OCI-LY7 (cell line): ENCODE measurements at regions not wholly inside any gene's neighbourhood (a gene's known extent, or its start where the extent isn't known, plus 50 kb on each side); places are given as distances from the start of the nearest gene placed in this dataset.

Experiments
- BruUV-seq: library from RNA; stranded (reverse); fragments of 400-500 nt; replicated peaks from 2 replicates; lab custom pipeline; 2021; lab: Mats Ljungman, UMichigan
- CTCF ChIA-PET: fragments of 300-600 bp; sonication (Branson Sonifier 250); formaldehyde crosslinking; loops from one replicate; lab custom pipeline; 2022; ENCODE audit warnings: antibody characterized with exemption; ENCODE audit not compliant: unreplicated experiment; lab: Charles Lee
- POLR2A ChIA-PET: fragments of 300-600 bp; sonication (Branson Sonifier 250); formaldehyde crosslinking; loops from one replicate; lab custom pipeline; 2022; ENCODE audit warnings: antibody characterized with exemption; lab: Charles Lee
- DNase-seq: peaks from one replicate; pipeline ENCODE4 v3.0.0-alpha.2; 2015; ENCODE audit warnings: low spot score
- H2AFZ ChIP-seq: fragments of 200-600 bp; sonication (generic), shearing (Covaris generic); 2 replicates; pipeline ENCODE4 v1.6.1; 2014; ENCODE audit warnings: mild to moderate bottlenecking, antibody characterized with exemption, low read length, moderate library complexity
- H3K27ac ChIP-seq: fragments of 200-600 bp; sonication (generic); 2 replicates; pipeline ENCODE4 v1.5.1; 2014; ENCODE audit warnings: mixed run types, low read depth, mild to moderate bottlenecking, moderate library complexity, low read length, inconsistent platforms; ENCODE audit not compliant: poor library complexity, severe bottlenecking
- H3K36me3 ChIP-seq: fragments of 200-600 bp; sonication (generic); 2 replicates; pipeline ENCODE4 v1.6.1; 2014; ENCODE audit warnings: mild to moderate bottlenecking, antibody characterized with exemption, low read length, moderate library complexity, mixed read lengths; ENCODE audit not compliant: insufficient read depth
- H3K4me1 ChIP-seq: fragments of 200-600 bp; sonication (generic); 2 replicates; pipeline ENCODE4 v1.5.1; 2014; ENCODE audit warnings: mild to moderate bottlenecking, low read length; ENCODE audit not compliant: insufficient read depth, poor library complexity, severe bottlenecking
- H3K4me2 ChIP-seq: fragments of 200-600 bp; sonication (generic); 2 replicates; pipeline ENCODE4 v1.6.1; 2014; ENCODE audit warnings: mild to moderate bottlenecking, low read length
- H3K4me3 ChIP-seq: fragments of 200-600 bp; sonication (generic); 2 replicates; pipeline ENCODE4 v1.5.1; 2014; ENCODE audit warnings: mild to moderate bottlenecking, low read depth, low read length; ENCODE audit not compliant: poor library complexity, severe bottlenecking
- H3K79me2 ChIP-seq: fragments of 200-600 bp; sonication (generic); 2 replicates; pipeline ENCODE4 v1.6.1; 2016; ENCODE audit warnings: low read depth, mild to moderate bottlenecking, low read length, moderate library complexity, mixed read lengths; ENCODE audit not compliant: insufficient read depth
- H3K9me2 ChIP-seq: fragments of 200-600 bp; sonication (generic); 2 replicates; pipeline ENCODE4 v1.6.1; 2016; ENCODE audit warnings: mild to moderate bottlenecking, low read length, mixed read lengths; ENCODE audit not compliant: insufficient read depth
- H3K9me3 ChIP-seq: fragments of 200-600 bp; sonication (generic); 2 replicates; pipeline ENCODE4 v1.6.1; 2014; ENCODE audit warnings: mild to moderate bottlenecking, mixed run types, low read length, mixed read lengths
- H4K20me1 ChIP-seq: fragments of 200-600 bp; sonication (generic); 2 replicates; pipeline ENCODE4 v1.6.1; 2014; ENCODE audit warnings: mild to moderate bottlenecking, antibody characterized with exemption, low read length, moderate library complexity, mixed read lengths; ENCODE audit not compliant: insufficient read depth
- EZH2phosphoT487 ChIP-seq: fragments of 200-600 bp; sonication (generic); IDR thresholded peaks from 2 replicates; pipeline ENCODE4 v1.6.1; 2018; ENCODE audit warnings: low read depth, borderline replicate concordance, mild to moderate bottlenecking, mixed run types, antibody characterized with exemption, low read length, moderate library complexity, mixed read lengths
- intact Hi-C: fragments of 100-400 bp; cut with micrococcal nuclease; formaldehyde crosslinking; loops from one replicate; pipeline ENCODE4 v1.10.0; 2022; ENCODE audit not compliant: unreplicated experiment
- TF ChIP-seq, protein P1 (sequence below): fragments of 200-600 bp; sonication (generic); conservative IDR thresholded peaks from 2 replicates; pipeline ENCODE4 v1.5.1; 2014; ENCODE audit warnings: mild to moderate bottlenecking, antibody characterized with exemption, low read length, moderate library complexity, mixed read lengths

DNA sequence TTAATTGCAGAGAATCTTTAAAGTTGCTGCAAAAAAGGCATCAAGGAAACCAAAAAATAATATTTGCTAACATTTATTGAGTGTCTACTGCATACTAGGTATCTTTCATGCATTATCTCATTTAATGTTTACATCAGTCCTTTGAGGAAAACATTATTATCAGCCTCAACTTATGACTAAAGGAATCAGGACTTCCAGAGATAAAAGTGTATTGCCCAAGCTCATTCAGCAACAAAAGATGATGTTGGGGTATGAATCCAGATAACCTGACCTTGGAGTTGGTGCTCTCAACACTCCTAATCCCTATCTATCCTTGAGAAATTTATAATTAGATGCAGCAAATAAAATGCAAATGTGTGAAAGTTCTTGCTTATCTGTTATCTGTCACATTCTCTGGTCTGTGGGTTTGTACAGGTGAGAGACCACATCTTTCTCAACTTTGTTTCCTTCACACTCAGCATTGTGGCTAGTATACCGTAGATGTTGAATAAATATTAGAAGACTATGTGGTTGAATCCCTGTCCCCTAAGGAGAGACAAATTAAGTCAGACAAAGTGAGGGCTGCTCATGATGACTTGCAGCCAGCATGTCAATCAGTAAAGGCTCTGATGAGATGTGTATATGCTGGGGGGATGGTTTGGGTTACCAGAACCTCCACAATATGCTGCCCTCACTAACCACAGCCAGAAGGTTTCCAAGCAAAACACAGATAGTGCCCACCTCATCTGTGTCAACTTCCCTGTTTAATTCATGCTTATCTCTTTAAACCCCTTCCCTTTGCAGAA is 82.6 kb downstream of the NOG start:
- no peaks in the 10 kb centered on the region for H3K36me3 ChIP-seq
- no peaks in the 10 kb centered on the region for H3K79me2 ChIP-seq
- H3K4me1 ChIP-seq, result no peaks in the 10 kb centered on the region
- no peaks in the 10 kb centered on the region for H3K9me2 ChIP-seq
- H3K4me2 ChIP-seq, result no peak overlapping the region
- ChIA-PET POLR2A (no interaction called here), CTCF (no interaction called here)
- intact Hi-C loops, result no loop called here
- H2AFZ ChIP-seq, result no peak overlapping the region
- no peak overlapping the region for H3K4me3 ChIP-seq
- H3K27ac ChIP-seq, result no peak overlapping the region
- no peaks in the 10 kb centered on the region for H4K20me1 ChIP-seq
- no peaks in the 10 kb centered on the region for H3K9me3 ChIP-seq
- TF ChIP-seq, protein P1, sequence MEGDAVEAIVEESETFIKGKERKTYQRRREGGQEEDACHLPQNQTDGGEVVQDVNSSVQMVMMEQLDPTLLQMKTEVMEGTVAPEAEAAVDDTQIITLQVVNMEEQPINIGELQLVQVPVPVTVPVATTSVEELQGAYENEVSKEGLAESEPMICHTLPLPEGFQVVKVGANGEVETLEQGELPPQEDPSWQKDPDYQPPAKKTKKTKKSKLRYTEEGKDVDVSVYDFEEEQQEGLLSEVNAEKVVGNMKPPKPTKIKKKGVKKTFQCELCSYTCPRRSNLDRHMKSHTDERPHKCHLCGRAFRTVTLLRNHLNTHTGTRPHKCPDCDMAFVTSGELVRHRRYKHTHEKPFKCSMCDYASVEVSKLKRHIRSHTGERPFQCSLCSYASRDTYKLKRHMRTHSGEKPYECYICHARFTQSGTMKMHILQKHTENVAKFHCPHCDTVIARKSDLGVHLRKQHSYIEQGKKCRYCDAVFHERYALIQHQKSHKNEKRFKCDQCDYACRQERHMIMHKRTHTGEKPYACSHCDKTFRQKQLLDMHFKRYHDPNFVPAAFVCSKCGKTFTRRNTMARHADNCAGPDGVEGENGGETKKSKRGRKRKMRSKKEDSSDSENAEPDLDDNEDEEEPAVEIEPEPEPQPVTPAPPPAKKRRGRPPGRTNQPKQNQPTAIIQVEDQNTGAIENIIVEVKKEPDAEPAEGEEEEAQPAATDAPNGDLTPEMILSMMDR, result no peak
- no peak for TF ChIP-seq EZH2phosphoT487
- no peak for DNase-seq
- no TSS peak for BruUV-seq

DNA sequence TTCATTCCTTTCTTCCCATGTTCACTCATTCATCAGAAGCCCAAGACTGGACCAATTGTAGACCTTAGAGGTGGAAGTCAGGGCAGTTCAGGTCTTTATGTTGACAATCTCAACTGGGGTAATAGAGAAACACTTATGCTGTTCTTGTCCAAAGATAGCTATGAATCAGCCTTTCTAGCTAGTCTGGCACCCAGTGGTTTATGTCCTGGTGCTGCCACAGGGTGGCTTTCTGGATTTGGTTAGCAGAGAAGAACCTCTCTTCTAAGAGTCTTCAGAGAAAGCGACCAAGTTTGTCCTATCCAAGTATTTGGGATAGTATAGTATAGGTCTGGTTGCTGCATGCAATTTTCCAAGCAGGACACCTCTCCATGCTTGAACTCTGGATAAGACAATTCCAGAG is 83.3 kb downstream of the NOG start:
- POLR2A ChIA-PET, result no interaction called here
- no peak overlapping the region for H3K4me2 ChIP-seq
- H2AFZ ChIP-seq, result no peak overlapping the region
- H3K79me2 ChIP-seq, result no peaks in the 10 kb centered on the region
- H3K36me3 ChIP-seq, result no peaks in the 10 kb centered on the region
- H3K9me3 ChIP-seq, result no peaks in the 10 kb centered on the region
- TF ChIP-seq, protein P1, result no peak
- TF ChIP-seq EZH2phosphoT487, result no peak
- no peaks in the 10 kb centered on the region for H4K20me1 ChIP-seq
- no peaks in the 10 kb centered on the region for H3K9me2 ChIP-seq
- intact Hi-C loops, result no loop called here
- no peak overlapping the region for H3K27ac ChIP-seq
- DNase-seq, result no peak
- CTCF ChIA-PET, result no interaction called here
- BruUV-seq, result no TSS peak
- H3K4me1 ChIP-seq, result no peaks in the 10 kb centered on the region
- H3K4me3 ChIP-seq, result no peak overlapping the region
